Hepatocyte (in vitro differentiated cells): ENCODE measurements at regions not wholly inside any gene's neighbourhood (a gene's known extent, or its start where the extent isn't known, plus 50 kb on each side); places are given as distances from the start of the nearest gene placed in this dataset.

Experiments
- CTCF ChIP-seq: fragments of 200-600 bp; sonication (generic); IDR thresholded peaks from 2 replicates; pipeline ENCODE4 v1.5.1; 2016; ENCODE audit warnings: antibody characterized with exemption, mild to moderate bottlenecking; ENCODE audit not compliant: poor library complexity
- EZH2phosphoT487 ChIP-seq: fragments of 200-600 bp; sonication (generic); IDR thresholded peaks from one replicate; pipeline ENCODE4 v1.6.1; 2018; ENCODE audit warnings: antibody characterized with exemption, mild to moderate bottlenecking, low read depth, moderate library complexity; ENCODE audit not compliant: unreplicated experiment, severe bottlenecking

- TF ChIP-seq CTCF (no peak), EZH2phosphoT487 (no peak)
These were observed 106.2 kb upstream of the ATP1A1 start for GRCh38 chr1:116266864-116267212.
